DND-41 (cell line): ENCODE measurements at regions not wholly inside any gene's neighbourhood (a gene's known extent, or its start where the extent isn't known, plus 50 kb on each side); places are given as distances from the start of the nearest gene placed in this dataset.

Source experiments
- ATAC-seq: fragments of 200-7000 bp; cut with Tn5 transposase; 3 replicates; pipeline ENCODE4 v1.9.1; 2021; ENCODE audit warnings: low read depth; ENCODE audit not compliant: insufficient read depth
- DNase-seq: peaks from one replicate; pipeline ENCODE4 v3.0.0-alpha.2; 2020
- H2AFZ ChIP-seq: 2 replicates; pipeline ENCODE4 v1.6.0; 2012; ENCODE audit warnings: low read depth, low read length
- H3K27ac ChIP-seq: 2 replicates; pipeline ENCODE4 v1.5.1; 2012; ENCODE audit warnings: low read length, inconsistent platforms
- H3K27me3 ChIP-seq: fragments of 200-600 bp; sonication (generic); 2 replicates; pipeline ENCODE4 v1.6.0; 2012; ENCODE audit warnings: low read length, mild to moderate bottlenecking, inconsistent platforms; ENCODE audit not compliant: insufficient read depth, poor library complexity
- H3K36me3 ChIP-seq: 2 replicates; pipeline ENCODE4 v1.5.1; 2012; ENCODE audit warnings: low read length, inconsistent platforms; ENCODE audit not compliant: insufficient read depth
- H3K4me1 ChIP-seq: 2 replicates; pipeline ENCODE4 v1.5.1; 2012; ENCODE audit warnings: mild to moderate bottlenecking, low read length; ENCODE audit not compliant: insufficient read depth
- H3K4me2 ChIP-seq: 2 replicates; pipeline ENCODE4 v1.6.0; 2012; ENCODE audit warnings: mild to moderate bottlenecking, moderate library complexity, low read length, inconsistent platforms; ENCODE audit not compliant: insufficient read depth
- H3K4me3 ChIP-seq, 2 experiments: fragments of 200-600 bp in 1 of 2; shearing (Covaris generic) in 1 of 2; 2 replicates each; pipeline ENCODE4 v1.5.1; 2012 to 2016; ENCODE audit warnings: inconsistent platforms in 2 of 2, low read length in 2 of 2, mild to moderate bottlenecking in 2 of 2, low read depth in 1 of 2, moderate library complexity in 1 of 2
- H3K79me2 ChIP-seq: 2 replicates; pipeline ENCODE4 v1.6.0; 2012; ENCODE audit warnings: low read length, inconsistent platforms; ENCODE audit not compliant: insufficient read depth
- H3K9ac ChIP-seq: 2 replicates; pipeline ENCODE4 v1.6.0; 2012; ENCODE audit warnings: low read depth, mild to moderate bottlenecking, inconsistent platforms, low read length, moderate library complexity
- H3K9me3 ChIP-seq: 2 replicates; pipeline ENCODE4 v1.5.1; 2012; ENCODE audit warnings: low read length, moderate library complexity, mild to moderate bottlenecking, inconsistent platforms; ENCODE audit not compliant: insufficient read depth, severe bottlenecking
- H4K20me1 ChIP-seq: 2 replicates; pipeline ENCODE4 v1.6.0; 2012; ENCODE audit warnings: low read length; ENCODE audit not compliant: insufficient read depth
- CTCF ChIP-seq: IDR thresholded peaks from 2 replicates; pipeline ENCODE4 v1.5.1; 2012; ENCODE audit warnings: borderline replicate concordance, low read length, moderate library complexity, mild to moderate bottlenecking; ENCODE audit not compliant: poor library complexity, severe bottlenecking; ENCODE audit errors: extremely low read depth
- EZH2 ChIP-seq: IDR thresholded peaks from 3 replicates; pipeline ENCODE4 v1.6.1; 2012; ENCODE audit warnings: borderline replicate concordance, low read depth, mild to moderate bottlenecking, moderate library complexity, low read length, inconsistent platforms; ENCODE audit not compliant: severe bottlenecking

- no peak overlapping the region for H3K4me2 ChIP-seq
- no peaks in the 10 kb centered on the region for H4K20me1 ChIP-seq
- no peak overlapping the region for H3K4me3 ChIP-seq
- H3K27me3 ChIP-seq: no peaks in the 10 kb centered on the region
- H3K27ac ChIP-seq: no peak overlapping the region
- TF ChIP-seq CTCF (no peak), EZH2 (no peak)
- H3K9ac ChIP-seq: no peak overlapping the region
- no peak for DNase-seq
- H3K36me3 ChIP-seq: no peaks in the 10 kb centered on the region
- no peak overlapping the region for H2AFZ ChIP-seq
- no peaks in the 10 kb centered on the region for H3K4me1 ChIP-seq
- H3K79me2 ChIP-seq: no peaks in the 10 kb centered on the region
- ATAC-seq: no peak
- no peaks in the 10 kb centered on the region for H3K9me3 ChIP-seq
Measured at GRCh38 chr13:26978081-26978860, 193.3 kb downstream of the USP12 start.

GRCh38 chr13:26977541-26977940 lies 194.1 kb downstream of the USP12 start:
- no peak for TF ChIP-seq CTCF
- no peak for TF ChIP-seq EZH2
- no peaks in the 10 kb centered on the region for H3K4me1 ChIP-seq
- no peak overlapping the region for H3K4me3 ChIP-seq
- no peak for ATAC-seq
- H3K9me3 ChIP-seq: no peaks in the 10 kb centered on the region
- no peaks in the 10 kb centered on the region for H3K27me3 ChIP-seq
- no peaks in the 10 kb centered on the region for H3K79me2 ChIP-seq
- no peak for DNase-seq
- H4K20me1 ChIP-seq: 0 out of 2 replicates have a peak, but pooled peaks cover 3% of the 10 kb centered on the region
- no peak overlapping the region for H2AFZ ChIP-seq
- H3K36me3 ChIP-seq: no peaks in the 10 kb centered on the region
- H3K9ac ChIP-seq: no peak overlapping the region
- no peak overlapping the region for H3K4me2 ChIP-seq
- no peak overlapping the region for H3K27ac ChIP-seq

- no peaks in the 10 kb centered on the region for H3K36me3 ChIP-seq
- 0 out of 2 replicates have a peak, but pooled peaks cover 4% of the 10 kb centered on the region for H4K20me1 ChIP-seq
- H3K4me1 ChIP-seq: no peaks in the 10 kb centered on the region
- H3K4me3 ChIP-seq: no peak overlapping the region
- H3K4me2 ChIP-seq: no peak overlapping the region
- H2AFZ ChIP-seq: no peak overlapping the region
- H3K79me2 ChIP-seq: no peaks in the 10 kb centered on the region
- no peak for DNase-seq
- TF ChIP-seq CTCF (no peak), EZH2 (no peak)
- no peak overlapping the region for H3K27ac ChIP-seq
- ATAC-seq: no peak
- no peaks in the 10 kb centered on the region for H3K27me3 ChIP-seq
- H3K9ac ChIP-seq: no peak overlapping the region
- no peaks in the 10 kb centered on the region for H3K9me3 ChIP-seq
Measured at GRCh38 chr13:26976313-26976712, 195.3 kb downstream of the USP12 start.
